H9 (cell line): ENCODE measurements at regions not wholly inside any gene's neighbourhood (a gene's known extent, or its start where the extent isn't known, plus 50 kb on each side); places are given as distances from the start of the nearest gene placed in this dataset.

Source experiments
- DNase-seq: peaks from one replicate; pipeline ENCODE4 v3.0.0-alpha.2; 2017
- H2AFZ ChIP-seq: one replicate; pipeline ENCODE4 v1.6.1; 2013; ENCODE audit warnings: mild to moderate bottlenecking, low read length, control low read depth, moderate library complexity
- H2AK5ac ChIP-seq: 2 replicates; pipeline ENCODE4 v1.6.1; 2013; ENCODE audit warnings: low read length, control low read depth, mixed read lengths; ENCODE audit not compliant: insufficient read length
- H2BK120ac ChIP-seq: one replicate; pipeline ENCODE4 v1.6.1; 2013; ENCODE audit warnings: low read depth, mild to moderate bottlenecking, low read length, control low read depth, inconsistent platforms; ENCODE audit not compliant: poor library complexity, severe bottlenecking
- H2BK12ac ChIP-seq: 2 replicates; pipeline ENCODE4 v1.6.1; 2013; ENCODE audit warnings: low read length, control low read depth, mixed read lengths, low read depth; ENCODE audit not compliant: insufficient read length
- H2BK15ac ChIP-seq: 2 replicates; pipeline ENCODE4 v1.6.1; 2013; ENCODE audit warnings: low read depth, low read length, control low read depth
- H2BK20ac ChIP-seq: one replicate; pipeline ENCODE4 v1.6.1; 2013; ENCODE audit warnings: low read depth, mild to moderate bottlenecking, low read length, control low read depth, inconsistent platforms; ENCODE audit not compliant: poor library complexity, severe bottlenecking
- H2BK5ac ChIP-seq: 2 replicates; pipeline ENCODE4 v1.6.1; 2013; ENCODE audit warnings: low read length, control low read depth, mixed read lengths; ENCODE audit not compliant: insufficient read length
- H3K14ac ChIP-seq: 2 replicates; pipeline ENCODE4 v1.6.1; 2013; ENCODE audit warnings: low read length, control low read depth; ENCODE audit not compliant: insufficient read depth
- H3K18ac ChIP-seq: 2 replicates; pipeline ENCODE4 v1.6.1; 2013; ENCODE audit warnings: low read depth, mild to moderate bottlenecking, mixed read lengths, low read length, control low read depth; ENCODE audit not compliant: insufficient read length
- H3K23ac ChIP-seq: 2 replicates; pipeline ENCODE4 v1.6.1; 2013; ENCODE audit warnings: low read length, control low read depth, mixed read lengths, low read depth; ENCODE audit not compliant: insufficient read length
- H3K23me2 ChIP-seq: 2 replicates; pipeline ENCODE4 v1.6.1; 2013; ENCODE audit warnings: low read depth, mild to moderate bottlenecking, mixed read lengths, low read length, control low read depth; ENCODE audit not compliant: insufficient read length, poor library complexity, severe bottlenecking
- H3K27ac ChIP-seq: 2 replicates; pipeline ENCODE4 v1.5.1; 2013; ENCODE audit warnings: low read length, control low read depth, mixed read lengths, low read depth; ENCODE audit not compliant: insufficient read length
- H3K27me3 ChIP-seq: 2 replicates; pipeline ENCODE4 v1.6.1; 2013; ENCODE audit warnings: low read length, control low read depth, inconsistent platforms; ENCODE audit not compliant: insufficient read depth
- H3K4ac ChIP-seq: 2 replicates; pipeline ENCODE4 v1.6.1; 2013; ENCODE audit warnings: low read depth, mild to moderate bottlenecking, control low read depth, inconsistent platforms, low read length, moderate library complexity
- H3K4me1 ChIP-seq: 2 replicates; pipeline ENCODE4 v1.6.1; 2013; ENCODE audit warnings: low read length, control low read depth, inconsistent platforms; ENCODE audit not compliant: insufficient read depth
- H3K4me2 ChIP-seq: 2 replicates; pipeline ENCODE4 v1.6.1; 2013; ENCODE audit warnings: low read length, control low read depth, mixed read lengths; ENCODE audit not compliant: insufficient read length, insufficient read depth
- H3K56ac ChIP-seq: 2 replicates; pipeline ENCODE4 v1.6.1; 2013; ENCODE audit warnings: low read depth, mild to moderate bottlenecking, mixed read lengths, low read length, control low read depth; ENCODE audit not compliant: insufficient read length
- H3K79me1 ChIP-seq: 2 replicates; pipeline ENCODE4 v1.6.1; 2013; ENCODE audit warnings: low read depth, mild to moderate bottlenecking, moderate library complexity, low read length, control low read depth, inconsistent platforms; ENCODE audit not compliant: insufficient read depth, poor library complexity, severe bottlenecking
- H3K79me2 ChIP-seq: 2 replicates; pipeline ENCODE4 v1.6.1; 2013; ENCODE audit warnings: low read length, control low read depth, inconsistent platforms; ENCODE audit not compliant: insufficient read depth
- H3K9ac ChIP-seq: 2 replicates; pipeline ENCODE4 v1.6.1; 2013; ENCODE audit warnings: low read length, control low read depth, mixed read lengths; ENCODE audit not compliant: insufficient read length; ENCODE audit errors: extremely low read depth
- H3K9me3 ChIP-seq: one replicate; pipeline ENCODE4 v1.6.1; 2013; ENCODE audit warnings: low read depth, low read length, inconsistent platforms; ENCODE audit not compliant: control insufficient read depth
- H3T11ph ChIP-seq: one replicate; pipeline ENCODE4 v1.6.1; 2013; ENCODE audit warnings: mild to moderate bottlenecking, low read length, control low read depth, inconsistent platforms
- H4K20me1 ChIP-seq: one replicate; pipeline ENCODE4 v1.6.1; 2013; ENCODE audit not compliant: control insufficient read depth, insufficient read length, insufficient read depth
- H4K5ac ChIP-seq: 2 replicates; pipeline ENCODE4 v1.6.1; 2013; ENCODE audit warnings: low read depth, mild to moderate bottlenecking, mixed read lengths, low read length, control low read depth; ENCODE audit not compliant: insufficient read length
- H4K8ac ChIP-seq: replicated peaks from 2 replicates; pipeline ENCODE4 v1.6.1; 2013; ENCODE audit warnings: low read length, control low read depth, mixed read lengths, low read depth; ENCODE audit not compliant: insufficient read length
- H4K91ac ChIP-seq: 2 replicates; pipeline ENCODE4 v1.6.1; 2013; ENCODE audit warnings: low read depth, mild to moderate bottlenecking, moderate library complexity, mixed read lengths, low read length, control low read depth; ENCODE audit not compliant: insufficient read length
- H3K27ac Mint-ChIP-seq, 3 experiments: 2 replicates in 2 of 3; 3 replicates in 1 of 3; pipeline ENCODE4 v1.8.0; 2020 to 2021; ENCODE audit warnings: mixed read lengths in 3 of 3, mild to moderate bottlenecking in 1 of 3, moderate library complexity in 1 of 3
- H3K27me3 Mint-ChIP-seq: 2 replicates; pipeline ENCODE4 v1.8.0; 2021; ENCODE audit warnings: low read depth, mild to moderate bottlenecking, moderate library complexity, mixed read lengths
- H3K36me3 Mint-ChIP-seq, 3 experiments: 2 replicates in 2 of 3; 3 replicates in 1 of 3; pipeline ENCODE4 v1.8.0; 2020 to 2021; ENCODE audit warnings: low read depth in 3 of 3, mixed read lengths in 3 of 3; ENCODE audit not compliant: insufficient read depth in 1 of 3
- H3K4me1 Mint-ChIP-seq, 2 experiments: 2 replicates each; pipeline ENCODE4 v1.8.0; 2020; ENCODE audit warnings: mixed read lengths in 2 of 2
- H3K4me3 Mint-ChIP-seq, 2 experiments: 2 replicates in 1 of 2; 3 replicates in 1 of 2; pipeline ENCODE4 v1.8.0; 2020 to 2021; ENCODE audit warnings: mild to moderate bottlenecking in 2 of 2, mixed read lengths in 2 of 2, moderate library complexity in 1 of 2
- H3K9me3 Mint-ChIP-seq, 2 experiments: 2 replicates in 1 of 2; 3 replicates in 1 of 2; pipeline ENCODE4 v1.8.0; 2020; ENCODE audit warnings: mild to moderate bottlenecking in 2 of 2, mixed read lengths in 2 of 2, moderate library complexity in 1 of 2
- CTCF ChIP-seq: fragments of 200-600 bp; sonication (generic); conservative IDR thresholded peaks from 3 replicates; pipeline ENCODE4 v1.8.0; 2021; ENCODE audit warnings: antibody characterized with exemption, mild to moderate bottlenecking
- WGBS: extraction: QIAGEN DNeasy Blood & Tissue Kit; methylation state at CpG from one replicate; pipeline ENCODE4 v1.1.7; 2013; ENCODE audit warnings: missing lambda C conversion rate, low lambda C conversion rate, mixed read lengths; ENCODE audit not compliant: insufficient read length; ENCODE audit errors: extremely low coverage; 5-methylcytosine and 5-hydroxymethylcytosine counted together

- H3K27ac Mint-ChIP-seq: no peak overlapping the region
- H3K27me3 Mint-ChIP-seq: no peaks in the 10 kb centered on the region
- TF ChIP-seq CTCF: no peak
Measured at GRCh38 chr5:114948363-114948762, 221.3 kb downstream of the TRIM36 start.

More at GRCh38 chr5:114948363-114948762, 221.3 kb downstream of the TRIM36 start:
- Histone ChIP-seq H3K23ac (no peak overlapping the region), H3K79me1 (no peaks in the 10 kb centered on the region), H3K9me3 (no peaks in the 10 kb centered on the region), H3K56ac (no peak overlapping the region), H2BK12ac (no peak overlapping the region), H4K5ac (no peak overlapping the region), H3T11ph (no peak overlapping the region), H2AFZ (no peak overlapping the region), H4K20me1 (no peaks in the 10 kb centered on the region), H2BK120ac (no peak overlapping the region), H2BK5ac (no peak overlapping the region), H3K14ac (no peak overlapping the region), H3K4me1 (no peaks in the 10 kb centered on the region), H4K91ac (no peak overlapping the region), H3K4me2 (no peak overlapping the region), H3K23me2 (no peaks in the 10 kb centered on the region), H3K4ac (no peak overlapping the region), H2BK20ac (no peak overlapping the region), H3K27ac (no peak overlapping the region), H2BK15ac (no peak overlapping the region), H3K18ac (no peak overlapping the region), H2AK5ac (no peak overlapping the region), H3K79me2 (no peaks in the 10 kb centered on the region), H4K8ac (no peak overlapping the region), H3K9ac (no peak overlapping the region), H3K27me3 (no peaks in the 10 kb centered on the region)
- DNase-seq: no peak
- Mint-ChIP-seq H3K36me3 (no peaks in the 10 kb centered on the region; a peak in 1 of 7 replicates), H3K4me3 (no peak overlapping the region), H3K4me1 (no peaks in the 10 kb centered on the region), H3K9me3 (0 out of 5 replicates have a peak, but pooled peaks cover 0 to 3% of the 10 kb centered on the region in 2 experiments)
- WGBS: no CpG with 5 or more reads among the region's 2 CpGs
